Mucosa of descending colon (tissue), 3 donors: ENCODE measurements at regions not wholly inside any gene's neighbourhood (a gene's known extent, or its start where the extent isn't known, plus 50 kb on each side); places are given as distances from the start of the nearest gene placed in this dataset.

Experiments
- ATAC-seq: fragments of 200-7000 bp; cut with Tn5 transposase; one replicate; pipeline ENCODE4 v1.9.1; 2020; ENCODE audit warnings: mild to moderate bottlenecking, moderate library complexity
- DNase-seq, 3 donors: peaks; one replicate each; pipeline ENCODE4 v3.0.0-alpha.2; 2020
- H3K36me3 ChIP-seq: fragments of 200-600 bp; one replicate; pipeline ENCODE4 v1.8.0; 2021; ENCODE audit warnings: low read depth, mild to moderate bottlenecking
- H3K4me1 ChIP-seq: fragments of 200-600 bp; one replicate; pipeline ENCODE4 v1.8.0; 2021; ENCODE audit warnings: low read depth, mild to moderate bottlenecking
- H3K4me3 ChIP-seq: fragments of 200-600 bp; one replicate; pipeline ENCODE4 v1.8.0; 2021; ENCODE audit warnings: mild to moderate bottlenecking
- H3K9me3 ChIP-seq: fragments of 200-600 bp; one replicate; pipeline ENCODE4 v1.8.0; 2021; ENCODE audit warnings: mild to moderate bottlenecking
- CTCF ChIP-seq: fragments of 200-600 bp; IDR thresholded peaks from one replicate; pipeline ENCODE4 v1.8.0; 2022; ENCODE audit warnings: antibody characterized with exemption, mild to moderate bottlenecking
- intact Hi-C, 2 donors: fragments of 100-400 bp; cut with DNase I in 1 of 2; cut with micrococcal nuclease in 1 of 2; formaldehyde crosslinking; loops; one replicate each; pipeline versions ENCODE4 v1.11.0 to v1.11.1; 2022; cut with DNase I, micrococcal nuclease
- donor health status: DM: no; HTN: no; CAD: no; lungs with moderate emphysema.
- donor health status: DM: no; HTN: no; CAD: no.
- donor health status: DM: no; HTN: yes; CAD: no.

- ATAC-seq (no peak), DNase-seq (no peak)
- TF ChIP-seq CTCF = no peak
- H3K4me3 ChIP-seq = no peak overlapping the region
- no peaks in the 10 kb centered on the region for H3K4me1 ChIP-seq
- H3K36me3 ChIP-seq = no peaks in the 10 kb centered on the region
- intact Hi-C loops = no loop called here
- H3K9me3 ChIP-seq = no peaks in the 10 kb centered on the region
Measured at GRCh38 chr14:57068511-57068910, 200.2 kb downstream of the EXOC5 start.

GRCh38 chr14:57066887-57067513 lies 201.7 kb downstream of the EXOC5 start:
- Histone ChIP-seq H3K4me1 (no peaks in the 10 kb centered on the region), H3K36me3 (no peaks in the 10 kb centered on the region), H3K9me3 (no peaks in the 10 kb centered on the region), H3K4me3 (no peak overlapping the region)
- peak; percentile 67 for ATAC-seq
- TF ChIP-seq CTCF = peak; percentile 33
- intact Hi-C loops = no loop called here
- peak in 2 of 3 donors; percentile 57 for DNase-seq

- no peaks in the 10 kb centered on the region for H3K4me1 ChIP-seq
- no peaks in the 10 kb centered on the region for H3K36me3 ChIP-seq
- no peaks in the 10 kb centered on the region for H3K9me3 ChIP-seq
- no peak overlapping the region for H3K4me3 ChIP-seq
- TF ChIP-seq CTCF = no peak
- intact Hi-C loops = no loop called here
- DNase-seq = no peak
- ATAC-seq = no peak
Measured at GRCh38 chr14:57066463-57066862, 202.2 kb downstream of the EXOC5 start.

- no peak overlapping the region for H3K4me3 ChIP-seq
- no peaks in the 10 kb centered on the region for H3K36me3 ChIP-seq
- ATAC-seq = no peak
- H3K9me3 ChIP-seq = no peaks in the 10 kb centered on the region
- peaks cover 2% of the 10 kb centered on the region for H3K4me1 ChIP-seq
- intact Hi-C loops = no loop called here
- TF ChIP-seq CTCF = no peak
- DNase-seq = no peak
Measured at GRCh38 chr14:57061009-57061711, 207.5 kb downstream of the EXOC5 start.

GRCh38 chr14:57060276-57060955 lies 208.3 kb downstream of the EXOC5 start:
- Histone ChIP-seq H3K36me3 (no peaks in the 10 kb centered on the region), H3K4me3 (no peak overlapping the region), H3K9me3 (no peaks in the 10 kb centered on the region), H3K4me1 (peaks cover 2% of the 10 kb centered on the region)
- no peak for DNase-seq
- no peak for TF ChIP-seq CTCF
- intact Hi-C loops = no loop called here
- peak; percentile 61 for ATAC-seq
